ENCODE measurements at regions not wholly inside any gene's neighbourhood (a gene's known extent, or its start where the extent isn't known, plus 50 kb on each side); places are given as distances from the start of the nearest gene placed in this dataset.
A peak's percentile ranks its signal among the peaks of the same experiment; 100 is the strongest.

DNA sequence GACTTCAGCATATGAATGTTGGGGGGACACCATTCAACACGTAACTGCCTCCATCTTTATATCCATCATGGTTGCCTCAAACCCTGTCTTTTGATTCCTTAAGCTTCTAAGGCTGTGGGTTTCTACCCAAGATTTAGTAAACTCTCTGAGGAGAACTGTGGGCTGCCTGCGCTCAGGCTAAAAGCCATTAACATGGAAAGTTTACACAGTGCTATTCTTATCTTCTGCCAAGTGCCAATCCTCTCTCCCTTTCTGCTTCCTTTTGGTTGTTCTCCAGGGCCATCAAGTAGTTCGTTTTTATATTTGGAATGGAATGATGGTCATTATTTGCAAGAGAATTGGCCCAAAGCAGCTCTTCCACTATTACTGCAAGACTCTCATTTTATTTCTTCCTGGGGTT lies 97.3 kb upstream of the KLF14 start:
- H3K27me3 Mint-ChIP-seq, result peaks cover 13 to 27% of the 10 kb centered on the region in 2 donors
- no peak overlapping the region for H3K27ac Mint-ChIP-seq
- H3K4me3 Mint-ChIP-seq, result no peak overlapping the region
- ATAC-seq (replicated peaks) (no peak), DNase-seq (no peak)
- peaks cover 14 to 22% of the 10 kb centered on the region in 2 donors for H3K9me3 Mint-ChIP-seq
- no peaks in the 10 kb centered on the region for H3K4me1 Mint-ChIP-seq
- H3K36me3 Mint-ChIP-seq, result peaks cover 0 to 11% of the 10 kb centered on the region in 2 donors

DNA sequence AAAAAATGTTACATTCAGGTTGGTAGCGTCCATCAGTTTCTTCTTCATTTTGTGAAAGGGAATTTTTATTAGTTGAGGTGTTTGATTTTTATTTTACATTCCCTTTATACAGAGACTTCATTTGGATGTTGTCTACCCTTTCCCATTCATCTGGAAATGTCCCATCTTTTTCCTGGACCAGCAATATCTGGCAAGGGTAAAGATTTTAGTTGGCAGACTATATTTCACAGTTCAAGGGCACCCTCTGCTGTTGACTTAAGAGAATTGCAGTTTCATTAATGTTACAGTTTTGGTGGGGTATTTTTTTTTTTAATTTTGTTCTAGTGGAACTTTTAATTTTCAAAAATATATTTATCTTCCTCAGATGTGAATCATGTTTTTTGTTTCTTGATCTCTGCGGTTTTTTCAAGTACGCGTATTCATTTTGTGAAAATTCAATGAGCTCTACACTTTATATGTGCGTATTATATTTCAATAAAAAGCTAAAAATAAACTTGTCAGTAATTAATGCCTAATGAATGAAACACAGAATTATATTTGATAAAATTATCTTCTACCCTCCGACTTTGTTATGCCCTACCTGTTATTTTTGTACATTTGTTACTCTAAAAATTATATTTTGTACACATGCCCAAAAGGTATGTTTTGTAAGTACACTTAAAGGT lies 97.9 kb upstream of the KLF14 start:
- no peaks in the 10 kb centered on the region for H3K4me1 Mint-ChIP-seq
- no peak overlapping the region for H3K4me3 Mint-ChIP-seq
- no peak for ATAC-seq (replicated peaks)
- H3K9me3 Mint-ChIP-seq, result peaks cover 10 to 15% of the 10 kb centered on the region in 2 donors
- no peak for DNase-seq
- no peak overlapping the region for H3K27ac Mint-ChIP-seq
- H3K27me3 Mint-ChIP-seq, result peaks cover 13 to 27% of the 10 kb centered on the region in 2 donors
- H3K36me3 Mint-ChIP-seq, result peaks cover 0 to 4% of the 10 kb centered on the region in 2 donors

DNA sequence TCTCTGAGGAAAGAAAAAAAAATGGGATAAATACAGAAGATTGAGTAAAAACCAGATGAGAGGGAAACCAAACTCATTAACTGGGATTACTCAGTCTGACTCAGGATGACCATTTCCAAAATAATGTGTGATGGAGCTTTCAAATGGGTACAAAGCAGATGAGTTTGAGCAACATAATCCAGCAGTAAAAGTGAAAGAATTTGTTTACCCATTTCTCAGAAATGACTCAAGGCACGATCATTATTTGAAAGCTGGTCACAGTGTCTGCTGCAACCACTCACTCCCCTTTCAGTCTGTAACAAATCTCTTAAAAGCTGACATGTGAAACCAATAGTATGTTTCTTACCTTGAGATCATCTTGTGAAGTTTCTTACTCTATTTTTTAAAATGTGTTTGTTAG lies 104.7 kb upstream of the KLF14 start:
- Mint-ChIP-seq H3K27me3 (peaks cover 0 to 12% of the 10 kb centered on the region in 2 donors), H3K4me1 (peaks cover 19 to 27% of the 10 kb centered on the region in 2 donors), H3K27ac (no peak overlapping the region), H3K4me3 (no peak overlapping the region), H3K36me3 (peaks cover 0 to 6% of the 10 kb centered on the region in 2 donors), H3K9me3 (peaks cover 0 to 3% of the 10 kb centered on the region in 2 donors)
- ATAC-seq (replicated peaks), result no peak
- DNase-seq, result no peak

DNA sequence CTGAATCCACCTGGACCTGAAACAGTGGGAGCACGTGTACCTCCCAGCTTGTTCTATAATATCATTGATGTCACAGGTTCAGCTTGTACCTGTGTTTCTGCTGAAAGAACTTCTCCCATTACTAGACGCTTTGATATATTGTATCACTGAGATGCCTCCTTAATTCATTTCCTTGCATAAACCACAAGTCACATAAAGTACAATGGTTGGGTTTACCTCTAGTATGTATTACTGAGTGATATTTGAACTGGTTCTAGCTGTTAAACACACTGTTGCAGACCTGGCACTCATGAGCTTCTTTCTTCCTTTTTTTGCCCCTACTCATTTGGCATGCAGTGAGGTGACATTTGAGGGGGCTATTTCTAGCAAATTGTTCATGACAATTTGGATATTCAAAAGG lies 106.6 kb upstream of the KLF14 start:
- H3K4me1 Mint-ChIP-seq, result peaks cover 19 to 31% of the 10 kb centered on the region in 2 donors
- H3K27me3 Mint-ChIP-seq, result peaks cover 0 to 7% of the 10 kb centered on the region in 2 donors
- H3K27ac Mint-ChIP-seq, result peak overlapping the region; percentile 11
- peaks cover 0 to 3% of the 10 kb centered on the region in 2 donors for H3K9me3 Mint-ChIP-seq
- peaks cover 4 to 11% of the 10 kb centered on the region in 2 donors for H3K36me3 Mint-ChIP-seq
- ATAC-seq (replicated peaks) (peak; percentile 33 to 58), DNase-seq (no peak)
- H3K4me3 Mint-ChIP-seq, result no peak overlapping the region

DNA sequence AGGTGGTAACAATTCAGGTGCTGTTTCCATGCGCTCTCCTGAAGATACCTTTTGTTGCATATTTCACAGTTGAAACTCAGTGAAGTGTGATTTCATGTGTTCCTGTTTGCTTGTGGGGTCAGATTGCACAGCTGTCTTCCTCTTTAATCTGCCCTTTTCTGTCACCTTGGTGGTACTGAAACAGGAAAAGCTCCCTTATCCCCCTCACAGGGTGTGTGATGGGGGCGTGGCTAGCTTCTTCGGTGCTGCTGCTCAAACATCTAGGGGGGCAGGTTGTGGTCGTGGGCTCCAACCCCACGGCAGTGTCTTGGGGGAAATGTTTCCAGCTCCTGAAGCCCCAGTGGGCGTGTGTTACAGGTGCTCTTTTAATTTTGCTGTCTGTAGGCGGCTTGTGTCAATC lies 107.4 kb upstream of the KLF14 start:
- ATAC-seq (replicated peaks), result peak; percentile 84 to 87
- Mint-ChIP-seq H3K9me3 (peaks cover 0 to 3% of the 10 kb centered on the region in 2 donors), H3K27me3 (no peaks in the 10 kb centered on the region), H3K27ac (peak overlapping the region; percentile 81), H3K4me1 (peaks cover 19 to 32% of the 10 kb centered on the region in 2 donors), H3K36me3 (peaks cover 4 to 11% of the 10 kb centered on the region in 2 donors), H3K4me3 (peak overlapping the region; percentile 64 to 65)
- no peak for DNase-seq

DNA sequence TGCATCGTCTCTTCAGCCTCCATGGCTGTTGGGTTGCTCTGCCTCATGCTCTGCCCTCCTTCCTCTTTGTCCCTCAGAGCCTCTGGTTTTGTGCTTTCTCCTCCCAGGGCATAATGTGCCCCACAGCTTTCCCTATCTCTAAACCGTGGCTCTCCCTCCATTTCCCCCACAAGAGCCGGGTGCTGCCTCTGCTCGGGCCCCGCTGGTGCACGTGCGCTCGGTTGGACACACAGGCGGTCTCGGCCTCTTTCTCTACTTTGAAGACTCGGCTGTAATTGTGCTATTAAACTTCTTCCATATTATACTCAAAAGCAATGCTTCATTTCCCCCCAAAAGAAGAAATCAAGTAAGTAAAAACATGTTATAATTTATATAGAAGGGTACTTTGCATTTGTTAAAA lies 109.7 kb upstream of the KLF14 start:
- peaks cover 19 to 32% of the 10 kb centered on the region in 2 donors for H3K4me1 Mint-ChIP-seq
- ATAC-seq (replicated peaks) (no peak), DNase-seq (no peak)
- H3K27ac Mint-ChIP-seq, result no peak overlapping the region
- H3K36me3 Mint-ChIP-seq, result peaks cover 4 to 15% of the 10 kb centered on the region in 2 donors
- peaks cover 0 to 3% of the 10 kb centered on the region in 2 donors for H3K9me3 Mint-ChIP-seq
- no peak overlapping the region for H3K4me3 Mint-ChIP-seq
- no peaks in the 10 kb centered on the region for H3K27me3 Mint-ChIP-seq

DNA sequence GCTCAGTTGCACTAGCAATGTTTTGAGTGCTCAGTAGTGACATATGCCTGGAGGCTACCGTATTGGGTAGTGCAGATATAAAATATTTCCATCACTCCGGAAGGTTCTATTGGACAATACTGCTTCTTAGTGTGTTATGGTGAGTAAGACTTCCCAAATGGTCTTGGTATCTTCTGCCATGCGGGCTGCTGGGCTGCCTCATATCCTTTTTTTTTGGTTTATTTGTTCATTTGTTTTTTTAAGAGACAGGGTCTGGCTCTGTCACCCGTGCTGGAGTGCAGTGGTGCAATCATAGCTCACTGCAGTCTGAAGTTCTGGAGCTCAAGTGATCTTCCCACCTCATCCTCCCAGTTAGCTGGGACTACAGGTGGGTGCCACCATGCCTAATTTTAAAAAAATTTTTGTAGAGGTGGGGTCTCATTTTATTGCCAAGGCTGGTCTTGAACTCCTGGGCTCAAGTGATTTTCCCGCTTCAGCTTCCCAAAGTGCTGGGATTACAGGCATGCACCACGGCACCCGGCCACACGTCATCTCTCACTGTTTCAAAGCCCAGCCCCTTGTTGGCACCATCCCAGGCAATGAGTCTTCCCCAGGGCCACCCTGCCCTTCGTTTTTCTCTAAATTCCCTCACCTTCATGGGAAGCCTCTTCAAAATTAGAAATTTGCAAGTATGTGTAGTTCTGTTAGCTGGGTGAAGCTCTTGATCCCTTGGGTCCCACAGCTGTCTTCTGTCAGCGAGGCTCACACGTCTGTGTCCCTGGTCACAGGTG lies 111.0 kb upstream of the KLF14 start:
- DNase-seq, result no peak
- Mint-ChIP-seq H3K4me3 (no peak overlapping the region), H3K4me1 (peaks cover 19 to 32% of the 10 kb centered on the region in 2 donors)

DNA sequence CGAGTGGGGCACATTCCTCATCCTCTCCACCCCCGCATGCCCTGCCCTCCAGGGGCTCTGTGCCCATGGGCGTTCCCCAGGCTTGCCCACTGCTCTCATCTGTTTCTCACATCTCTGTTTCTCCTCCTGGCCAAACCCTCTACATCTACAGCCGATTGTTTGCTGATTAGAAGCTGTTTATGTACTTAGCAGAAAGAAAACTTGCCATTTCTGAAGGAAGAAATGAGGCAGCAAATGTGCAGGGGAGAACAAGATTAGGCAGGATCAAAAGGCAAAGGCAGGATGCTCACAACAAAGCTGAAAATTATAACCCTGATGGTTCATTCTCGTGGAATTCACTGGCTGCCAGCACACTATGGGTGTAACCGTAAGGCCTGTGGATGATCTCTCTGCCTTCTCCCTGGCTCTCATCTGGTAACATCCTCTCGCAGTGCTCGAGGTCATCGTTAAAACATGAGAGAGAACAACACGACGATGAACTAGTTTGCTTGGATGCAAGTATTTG lies 111.6 kb upstream of the KLF14 start:
- DNase-seq (no peak), ATAC-seq (replicated peaks) (no peak)
- H3K27ac Mint-ChIP-seq, result no peak overlapping the region
- H3K4me3 Mint-ChIP-seq, result no peak overlapping the region
- H3K9me3 Mint-ChIP-seq, result peaks cover 0 to 3% of the 10 kb centered on the region in 2 donors
- peaks cover 4 to 15% of the 10 kb centered on the region in 2 donors for H3K36me3 Mint-ChIP-seq
- peaks cover 15 to 26% of the 10 kb centered on the region in 2 donors for H3K4me1 Mint-ChIP-seq
- no peaks in the 10 kb centered on the region for H3K27me3 Mint-ChIP-seq

More for the DNA sequence above, 111.0 kb upstream of the KLF14 start:
- Mint-ChIP-seq H3K27me3 (no peaks in the 10 kb centered on the region), H3K27ac (no peak overlapping the region), H3K9me3 (peaks cover 0 to 3% of the 10 kb centered on the region in 2 donors), H3K36me3 (peaks cover 4 to 15% of the 10 kb centered on the region in 2 donors)
- ATAC-seq (replicated peaks), result no peak

DNA sequence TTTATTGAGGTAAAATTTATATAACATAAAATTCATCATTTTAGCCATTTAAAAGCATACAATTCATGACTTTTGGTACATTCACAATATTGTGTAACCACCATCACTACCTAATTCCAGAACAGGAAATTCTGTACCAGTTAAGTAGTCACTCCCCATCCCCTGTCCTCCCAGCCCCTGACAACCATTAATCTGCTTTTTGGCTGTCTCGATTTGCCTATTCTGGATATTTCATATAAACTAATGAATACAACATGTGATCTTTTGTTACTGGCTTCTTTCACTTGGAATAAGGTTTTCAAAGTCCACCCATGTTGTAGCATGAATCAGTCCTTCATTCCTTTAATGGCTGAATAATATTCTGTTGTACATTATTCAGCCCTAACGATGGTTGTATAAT lies 115.6 kb upstream of the KLF14 start:
- no peak for DNase-seq
- H3K36me3 Mint-ChIP-seq, result peaks cover 19 to 32% of the 10 kb centered on the region in 2 donors
- no peaks in the 10 kb centered on the region for H3K27me3 Mint-ChIP-seq
- H3K4me3 Mint-ChIP-seq, result no peak overlapping the region
- no peak overlapping the region for H3K27ac Mint-ChIP-seq
- peaks cover 0 to 5% of the 10 kb centered on the region in 2 donors for H3K4me1 Mint-ChIP-seq
- ATAC-seq (replicated peaks), result no peak
- H3K9me3 Mint-ChIP-seq, result no peaks in the 10 kb centered on the region

DNA sequence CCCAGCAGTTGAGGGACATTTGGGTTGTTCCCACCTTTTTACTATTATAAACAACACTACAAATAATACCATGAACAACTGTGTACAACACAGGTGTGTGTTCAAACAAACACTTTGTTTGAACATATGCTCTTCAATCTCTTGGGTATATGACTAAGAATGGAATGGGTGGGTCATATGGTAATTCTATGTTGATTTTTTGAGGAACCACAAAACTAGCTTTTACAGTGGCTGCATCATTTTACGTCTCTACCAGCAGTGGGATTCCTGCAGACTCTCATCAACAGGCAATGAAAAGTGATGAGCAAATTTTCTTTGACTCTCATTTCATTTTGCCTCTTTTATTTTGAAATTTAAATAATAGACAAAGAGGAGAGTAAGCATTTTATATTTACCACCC lies 116.9 kb upstream of the KLF14 start:
- Mint-ChIP-seq H3K4me1 (no peaks in the 10 kb centered on the region), H3K9me3 (peaks cover 0 to 3% of the 10 kb centered on the region in 2 donors), H3K27me3 (no peaks in the 10 kb centered on the region), H3K4me3 (no peak overlapping the region), H3K36me3 (peaks cover 28 to 41% of the 10 kb centered on the region in 2 donors), H3K27ac (no peak overlapping the region)
- DNase-seq, result no peak
- ATAC-seq (replicated peaks), result no peak

DNA sequence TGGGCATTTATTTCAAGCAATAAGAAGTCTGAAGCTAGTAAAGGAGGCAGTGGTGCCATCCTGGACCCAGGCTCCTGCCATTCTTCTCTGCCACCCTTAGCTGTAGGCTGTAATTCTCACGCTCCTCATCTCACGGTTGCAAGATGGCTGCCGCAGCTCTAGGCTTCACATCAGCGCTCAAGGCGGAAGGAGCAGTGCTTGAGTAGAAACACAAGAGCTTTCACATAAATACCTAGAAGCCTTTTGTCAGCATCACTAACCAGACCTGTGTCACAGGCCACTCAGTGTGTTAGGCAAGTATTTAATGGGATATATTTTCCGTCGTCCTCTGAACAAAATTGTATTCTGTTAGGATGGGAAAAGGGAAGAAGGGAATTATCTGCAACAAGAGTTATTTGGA lies 118.9 kb upstream of the KLF14 start:
- H3K36me3 Mint-ChIP-seq, result peaks cover 45 to 55% of the 10 kb centered on the region in 2 donors
- ATAC-seq (replicated peaks), result no peak

DNA sequence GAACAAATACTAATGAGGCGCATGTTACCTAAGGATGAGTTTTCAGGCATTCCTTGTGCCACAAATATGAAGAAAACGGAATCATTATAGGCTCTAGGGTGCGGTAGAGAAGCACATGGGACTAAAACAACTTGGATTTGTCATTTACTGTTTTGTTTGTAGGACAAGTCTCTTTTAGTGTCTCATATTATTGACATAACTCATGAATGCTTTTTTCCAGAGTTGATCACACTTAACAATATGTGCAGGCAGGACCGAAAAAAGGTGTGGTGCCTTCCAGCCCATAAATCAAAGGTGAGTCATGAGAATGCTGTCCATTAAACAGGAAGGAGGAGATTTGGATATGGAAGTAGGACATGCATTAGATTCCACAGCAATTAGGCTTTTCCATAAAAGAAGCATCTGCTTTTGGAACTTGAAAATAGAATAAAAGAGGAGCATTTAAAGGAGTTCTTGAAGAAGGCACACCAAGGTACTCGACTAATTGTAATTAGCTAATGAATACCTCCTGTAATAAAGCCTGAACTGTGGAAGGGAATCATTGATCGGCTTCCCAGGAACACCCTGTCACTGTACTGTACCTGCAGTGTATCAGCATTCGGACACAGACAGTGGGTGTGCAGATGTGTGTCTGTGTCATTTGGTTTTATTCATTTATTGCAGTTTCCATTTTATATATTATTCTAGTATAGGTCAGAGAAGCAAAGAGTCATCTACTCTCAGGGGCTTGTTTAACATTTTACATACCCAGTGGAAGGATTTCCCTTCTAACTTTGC lies 119.7 kb upstream of the KLF14 start:
- DNase-seq (no peak), ATAC-seq (replicated peaks) (no peak)
- Mint-ChIP-seq H3K27me3 (no peaks in the 10 kb centered on the region), H3K36me3 (peaks cover 54 to 63% of the 10 kb centered on the region in 2 donors), H3K4me1 (no peaks in the 10 kb centered on the region), H3K27ac (no peak overlapping the region), H3K9me3 (peaks cover 18 to 22% of the 10 kb centered on the region in 2 donors), H3K4me3 (no peak overlapping the region)

More for the DNA sequence above, 118.9 kb upstream of the KLF14 start:
- DNase-seq, result no peak
- Mint-ChIP-seq H3K27me3 (no peaks in the 10 kb centered on the region), H3K4me1 (no peaks in the 10 kb centered on the region), H3K9me3 (peaks cover 11 to 16% of the 10 kb centered on the region in 2 donors), H3K27ac (no peak overlapping the region), H3K4me3 (no peak overlapping the region)

DNA sequence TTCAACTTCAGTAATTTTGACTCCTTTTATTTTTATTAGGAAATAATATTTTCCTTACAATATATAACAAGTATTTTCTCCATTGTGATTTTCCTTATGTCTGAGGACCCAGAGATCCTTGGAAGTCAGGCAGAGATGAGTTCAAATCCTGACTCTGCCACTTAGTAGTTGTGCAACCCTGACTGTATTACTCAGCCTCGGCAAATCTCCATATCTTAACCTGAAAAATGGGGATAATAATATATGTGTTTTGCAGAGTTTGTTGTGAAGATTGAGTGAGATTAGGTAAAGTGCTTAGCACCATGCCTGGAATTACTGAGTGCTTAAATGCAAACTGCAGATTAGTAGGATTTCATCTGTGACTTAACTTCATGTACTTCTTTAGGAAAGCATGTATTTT lies 120.5 kb upstream of the KLF14 start:
- DNase-seq, result no peak
- Mint-ChIP-seq H3K27me3 (no peaks in the 10 kb centered on the region), H3K9me3 (peaks cover 26 to 29% of the 10 kb centered on the region in 2 donors), H3K27ac (no peak overlapping the region), H3K4me1 (no peaks in the 10 kb centered on the region), H3K36me3 (peaks cover 62 to 71% of the 10 kb centered on the region in 2 donors), H3K4me3 (no peak overlapping the region)
- ATAC-seq (replicated peaks), result no peak

DNA sequence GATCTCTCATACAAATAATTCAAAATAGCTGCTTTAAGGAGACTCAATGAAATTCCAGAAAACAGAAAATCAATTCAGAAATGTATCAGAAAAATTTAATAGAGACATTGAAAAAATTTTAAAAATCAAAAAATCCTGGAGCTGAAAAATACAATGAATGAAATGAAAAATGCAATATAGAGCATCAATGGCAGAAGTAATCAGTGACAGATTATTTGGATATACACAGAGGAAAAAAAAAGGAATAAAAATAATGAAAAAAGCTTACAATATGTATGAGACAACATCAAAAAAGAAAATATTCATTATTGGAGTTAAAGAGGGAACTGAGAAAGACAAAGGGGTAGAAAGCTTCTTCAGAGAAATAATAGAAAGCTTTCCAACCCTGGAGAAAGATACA lies 122.9 kb upstream of the KLF14 start:
- Mint-ChIP-seq H3K4me1 (no peaks in the 10 kb centered on the region), H3K27ac (peak overlapping the region; percentile 52)

More for the DNA sequence above, 122.9 kb upstream of the KLF14 start:
- Mint-ChIP-seq H3K9me3 (peaks cover 41 to 45% of the 10 kb centered on the region in 2 donors), H3K4me3 (no peak overlapping the region), H3K36me3 (peaks cover 85 to 91% of the 10 kb centered on the region in 2 donors), H3K27me3 (no peaks in the 10 kb centered on the region)
- DNase-seq (no peak), ATAC-seq (replicated peaks) (no peak)

Data from stimulated activated naive B cell treated with anti-CD40 and anti-IgM and Interleukin-4, amounts not matched to agents 10 μg/mL and 1 μg/mL and 100 μg/mL, for 72 hours (primary cell).